ENCODE measurements at regions not wholly inside any gene's neighbourhood (a gene's known extent, or its start where the extent isn't known, plus 50 kb on each side); places are given as distances from the start of the nearest gene placed in this dataset.

GRCh38 chr7:24341691-24342413 is 57.9 kb downstream of the NPY start:
- Histone ChIP-seq H3K27me3 (ENCODE audit: control insufficient read depth, insufficient read depth, low read length) (peaks cover 8% of the 10 kb centered on the region), H3K9me3 (ENCODE audit: control insufficient read depth, low read depth, low read length) (no peaks in the 10 kb centered on the region), H3K36me3 (ENCODE audit: control insufficient read depth, low read depth, low read length) (no peaks in the 10 kb centered on the region), H3K9ac (ENCODE audit: low read length) (no peak overlapping the region), H3K4me1 (ENCODE audit: control insufficient read depth, low read depth, low read length) (peaks cover 37% of the 10 kb centered on the region), H3K27ac (ENCODE audit: low read length) (no peak overlapping the region), H3K4me3 (ENCODE audit: low read length) (no peak overlapping the region)

- Histone ChIP-seq H3K9ac (ENCODE audit: low read length) (no peak overlapping the region), H3K27ac (ENCODE audit: low read length) (no peak overlapping the region), H3K27me3 (ENCODE audit: control insufficient read depth, insufficient read depth, low read length) (peaks cover 4% of the 10 kb centered on the region)
Measured at GRCh38 chr7:24343614-24344013, 59.6 kb downstream of the NPY start.

GRCh38 chr7:24346129-24346528 is 62.1 kb downstream of the NPY start:
- Histone ChIP-seq H3K36me3 (ENCODE audit: control insufficient read depth, low read depth, low read length) (no peaks in the 10 kb centered on the region), H3K4me1 (ENCODE audit: control insufficient read depth, low read depth, low read length) (peaks cover 17% of the 10 kb centered on the region), H3K9ac (ENCODE audit: low read length) (no peak overlapping the region), H3K27ac (ENCODE audit: low read length) (no peak overlapping the region), H3K4me3 (ENCODE audit: low read length) (no peak overlapping the region), H3K27me3 (ENCODE audit: control insufficient read depth, insufficient read depth, low read length) (no peaks in the 10 kb centered on the region), H3K9me3 (ENCODE audit: control insufficient read depth, low read depth, low read length) (no peaks in the 10 kb centered on the region)

More at GRCh38 chr7:24343614-24344013, 59.6 kb downstream of the NPY start:
- Histone ChIP-seq H3K36me3 (ENCODE audit: control insufficient read depth, low read depth, low read length) (no peaks in the 10 kb centered on the region), H3K4me1 (ENCODE audit: control insufficient read depth, low read depth, low read length) (peaks cover 21% of the 10 kb centered on the region), H3K4me3 (ENCODE audit: low read length) (no peak overlapping the region), H3K9me3 (ENCODE audit: control insufficient read depth, low read depth, low read length) (no peaks in the 10 kb centered on the region)

GRCh38 chr7:24346716-24347115 is 62.7 kb downstream of the NPY start:
- Histone ChIP-seq H3K27ac (ENCODE audit: low read length) (no peak overlapping the region), H3K36me3 (ENCODE audit: control insufficient read depth, low read depth, low read length) (no peaks in the 10 kb centered on the region), H3K9me3 (ENCODE audit: control insufficient read depth, low read depth, low read length) (no peaks in the 10 kb centered on the region), H3K27me3 (ENCODE audit: control insufficient read depth, insufficient read depth, low read length) (no peaks in the 10 kb centered on the region), H3K4me3 (ENCODE audit: low read length) (no peak overlapping the region), H3K4me1 (ENCODE audit: control insufficient read depth, low read depth, low read length) (peaks cover 13% of the 10 kb centered on the region), H3K9ac (ENCODE audit: low read length) (no peak overlapping the region)

GRCh38 chr7:24349339-24349738 is 65.3 kb downstream of the NPY start:
- Histone ChIP-seq H3K9me3 (ENCODE audit: control insufficient read depth, low read depth, low read length) (no peaks in the 10 kb centered on the region), H3K27ac (ENCODE audit: low read length) (no peak overlapping the region), H3K4me3 (ENCODE audit: low read length) (no peak overlapping the region), H3K4me1 (ENCODE audit: control insufficient read depth, low read depth, low read length) (peaks cover 4% of the 10 kb centered on the region), H3K36me3 (ENCODE audit: control insufficient read depth, low read depth, low read length) (no peaks in the 10 kb centered on the region), H3K9ac (ENCODE audit: low read length) (no peak overlapping the region), H3K27me3 (ENCODE audit: control insufficient read depth, insufficient read depth, low read length) (no peaks in the 10 kb centered on the region)

- Histone ChIP-seq H3K9ac (ENCODE audit: low read length) (no peak overlapping the region), H3K36me3 (ENCODE audit: control insufficient read depth, low read depth, low read length) (no peaks in the 10 kb centered on the region), H3K27me3 (ENCODE audit: control insufficient read depth, insufficient read depth, low read length) (no peaks in the 10 kb centered on the region), H3K27ac (ENCODE audit: low read length) (no peak overlapping the region), H3K4me1 (ENCODE audit: control insufficient read depth, low read depth, low read length) (no peaks in the 10 kb centered on the region), H3K9me3 (ENCODE audit: control insufficient read depth, low read depth, low read length) (no peaks in the 10 kb centered on the region), H3K4me3 (ENCODE audit: low read length) (no peak overlapping the region)
Measured at GRCh38 chr7:24354456-24354855, 70.5 kb downstream of the NPY start.

- H3K27ac ChIP-seq (ENCODE audit: low read length) = no peak overlapping the region
- H3K9ac ChIP-seq (ENCODE audit: low read length) = no peak overlapping the region
- no peak overlapping the region for H3K4me3 ChIP-seq (ENCODE audit: low read length)
- H3K27me3 ChIP-seq (ENCODE audit: control insufficient read depth, insufficient read depth, low read length) = no peaks in the 10 kb centered on the region
- no peaks in the 10 kb centered on the region for H3K36me3 ChIP-seq (ENCODE audit: control insufficient read depth, low read depth, low read length)
- H3K9me3 ChIP-seq (ENCODE audit: control insufficient read depth, low read depth, low read length) = no peaks in the 10 kb centered on the region
- no peaks in the 10 kb centered on the region for H3K4me1 ChIP-seq (ENCODE audit: control insufficient read depth, low read depth, low read length)
Measured at GRCh38 chr7:24356718-24357386, 72.9 kb downstream of the NPY start.

- no peaks in the 10 kb centered on the region for H3K27me3 ChIP-seq (ENCODE audit: control insufficient read depth, insufficient read depth, low read length)
- H3K27ac ChIP-seq (ENCODE audit: low read length) = no peak overlapping the region
- H3K36me3 ChIP-seq (ENCODE audit: control insufficient read depth, low read depth, low read length) = no peaks in the 10 kb centered on the region
- no peak overlapping the region for H3K4me3 ChIP-seq (ENCODE audit: low read length)
- H3K9ac ChIP-seq (ENCODE audit: low read length) = no peak overlapping the region
- no peaks in the 10 kb centered on the region for H3K4me1 ChIP-seq (ENCODE audit: control insufficient read depth, low read depth, low read length)
- no peaks in the 10 kb centered on the region for H3K9me3 ChIP-seq (ENCODE audit: control insufficient read depth, low read depth, low read length)
Measured at GRCh38 chr7:24361001-24361400, 77.0 kb downstream of the NPY start.

GRCh38 chr7:24365606-24366005 is 81.6 kb downstream of the NPY start:
- Histone ChIP-seq H3K4me1 (ENCODE audit: control insufficient read depth, low read depth, low read length) (no peaks in the 10 kb centered on the region), H3K27ac (ENCODE audit: low read length) (no peak overlapping the region), H3K4me3 (ENCODE audit: low read length) (no peak overlapping the region), H3K9me3 (ENCODE audit: control insufficient read depth, low read depth, low read length) (no peaks in the 10 kb centered on the region), H3K27me3 (ENCODE audit: control insufficient read depth, insufficient read depth, low read length) (no peaks in the 10 kb centered on the region), H3K9ac (ENCODE audit: low read length) (no peak overlapping the region), H3K36me3 (ENCODE audit: control insufficient read depth, low read depth, low read length) (no peaks in the 10 kb centered on the region)

- Histone ChIP-seq H3K27me3 (ENCODE audit: control insufficient read depth, insufficient read depth, low read length) (no peaks in the 10 kb centered on the region), H3K27ac (ENCODE audit: low read length) (no peak overlapping the region), H3K9me3 (ENCODE audit: control insufficient read depth, low read depth, low read length) (no peaks in the 10 kb centered on the region), H3K4me1 (ENCODE audit: control insufficient read depth, low read depth, low read length) (no peaks in the 10 kb centered on the region), H3K4me3 (ENCODE audit: low read length) (no peak overlapping the region), H3K36me3 (ENCODE audit: control insufficient read depth, low read depth, low read length) (no peaks in the 10 kb centered on the region), H3K9ac (ENCODE audit: low read length) (no peak overlapping the region)
Measured at GRCh38 chr7:24366876-24367275, 82.9 kb downstream of the NPY start.

- Histone ChIP-seq H3K27me3 (ENCODE audit: control insufficient read depth, insufficient read depth, low read length) (no peaks in the 10 kb centered on the region), H3K4me3 (ENCODE audit: low read length) (no peak overlapping the region), H3K9ac (ENCODE audit: low read length) (no peak overlapping the region), H3K27ac (ENCODE audit: low read length) (no peak overlapping the region), H3K4me1 (ENCODE audit: control insufficient read depth, low read depth, low read length) (peaks cover 10% of the 10 kb centered on the region), H3K36me3 (ENCODE audit: control insufficient read depth, low read depth, low read length) (no peaks in the 10 kb centered on the region), H3K9me3 (ENCODE audit: control insufficient read depth, low read depth, low read length) (no peaks in the 10 kb centered on the region)
Measured at GRCh38 chr7:24368161-24368560, 84.2 kb downstream of the NPY start.

- H3K9me3 ChIP-seq (ENCODE audit: control insufficient read depth, low read depth, low read length) = no peaks in the 10 kb centered on the region
- H3K9ac ChIP-seq (ENCODE audit: low read length) = no peak overlapping the region
Measured at GRCh38 chr7:24370541-24370940, 86.6 kb downstream of the NPY start.

More at GRCh38 chr7:24370541-24370940, 86.6 kb downstream of the NPY start:
- Histone ChIP-seq H3K36me3 (ENCODE audit: control insufficient read depth, low read depth, low read length) (no peaks in the 10 kb centered on the region), H3K27me3 (ENCODE audit: control insufficient read depth, insufficient read depth, low read length) (no peaks in the 10 kb centered on the region), H3K27ac (ENCODE audit: low read length) (no peak overlapping the region), H3K4me3 (ENCODE audit: low read length) (no peak overlapping the region), H3K4me1 (ENCODE audit: control insufficient read depth, low read depth, low read length) (peaks cover 16% of the 10 kb centered on the region)
